GM10248 (cell line): ENCODE measurements at regions not wholly inside any gene's neighbourhood (a gene's known extent, or its start where the extent isn't known, plus 50 kb on each side); places are given as distances from the start of the nearest gene placed in this dataset.

Experiments
- CTCF ChIA-PET: fragments of 300-600 bp; sonication (Branson Sonifier 250); formaldehyde crosslinking; extraction: SDS; loops from one replicate; lab custom pipeline; 2021; ENCODE audit warnings: antibody characterized with exemption; lab: Yijun Ruan, JAX
- POLR2A ChIA-PET: fragments of 350-650 bp; sonication (Branson Sonifier 250); formaldehyde crosslinking; extraction: SDS; loops from one replicate; lab custom pipeline; 2020; ENCODE audit warnings: antibody characterized with exemption; lab: Yijun Ruan, JAX
- DNase-seq: peaks from one replicate; pipeline ENCODE4 v3.0.0; 2012; ENCODE audit errors: extremely low spot score
- CTCF ChIP-seq: IDR thresholded peaks from 2 replicates; pipeline ENCODE4 v1.5.1; 2012; ENCODE audit warnings: mild to moderate bottlenecking, low read depth; ENCODE audit errors: extremely low read depth, missing control alignments, control extremely low read depth

GRCh38 chr1:4515727-4516289 is 138.6 kb upstream of the AJAP1 start:
- no peak for TF ChIP-seq CTCF
- CTCF ChIA-PET: no interaction called here
- no peak for DNase-seq
- POLR2A ChIA-PET: no interaction called here

- no peak for DNase-seq
- ChIA-PET POLR2A (no interaction called here), CTCF (no interaction called here)
- TF ChIP-seq CTCF: no peak
Measured at GRCh38 chr1:4516596-4516995, 137.8 kb upstream of the AJAP1 start.

GRCh38 chr1:4517186-4517954 is 137.0 kb upstream of the AJAP1 start:
- CTCF ChIA-PET: interaction anchor here (0.9 kb wide), 1 partner anchor 17 kb away, joined by 3 read pairs; no protein-coding TSS in a partner anchor
- POLR2A ChIA-PET: no interaction called here
- DNase-seq: no peak
- no peak for TF ChIP-seq CTCF

GRCh38 chr1:4518621-4519020 is 135.8 kb upstream of the AJAP1 start:
- POLR2A ChIA-PET: no interaction called here
- CTCF ChIA-PET: interaction anchor here (0.9 kb wide), 1 partner anchor 16 kb away, joined by 3 read pairs; no protein-coding TSS in a partner anchor
- TF ChIP-seq CTCF: no peak

GRCh38 chr1:4519954-4520353 is 134.5 kb upstream of the AJAP1 start:
- CTCF ChIA-PET: no interaction called here
- TF ChIP-seq CTCF: no peak
- POLR2A ChIA-PET: no interaction called here
- DNase-seq: no peak

More at GRCh38 chr1:4518621-4519020, 135.8 kb upstream of the AJAP1 start:
- DNase-seq: no peak

- ChIA-PET CTCF (interaction anchor here (1.3 kb wide), 1 partner anchor 16 kb away, joined by 4 read pairs; no protein-coding TSS in a partner anchor), POLR2A (no interaction called here)
- TF ChIP-seq CTCF: no peak
- no peak for DNase-seq
Measured at GRCh38 chr1:4523551-4523950, 130.9 kb upstream of the AJAP1 start.
